K562 (cell line): ENCODE measurements at regions not wholly inside any gene's neighbourhood (a gene's known extent, or its start where the extent isn't known, plus 50 kb on each side); places are given as distances from the start of the nearest gene placed in this dataset.

Source experiments
- ATAC-seq: fragments of 200-7000 bp; cut with Tn5 transposase; 3 replicates; pipeline ENCODE4 v1.9.1; 2020; ENCODE audit warnings: moderate library complexity
- BruUV-seq: library from RNA; stranded (reverse); fragments of 400-500 nt; replicated peaks from 2 replicates; lab custom pipeline; 2021; lab: Mats Ljungman, UMichigan
- CTCF ChIA-PET: fragments of 300-600 bp; formaldehyde crosslinking; extraction: SDS; loops from one replicate; lab custom pipeline; 2021; ENCODE audit warnings: low intra/inter-chr PET ratio; lab: Yijun Ruan, JAX
- POLR2A ChIA-PET: fragments of 300-600, 350-650 bp; sonication (Branson Sonifier 250); formaldehyde crosslinking; extraction: SDS; loops from one replicate; lab custom pipeline; 2021; ENCODE audit warnings: antibody characterized with exemption, inconsistent platforms; lab: Yijun Ruan, JAX
- DNase-seq, 4 experiments: peaks; one replicate each; pipeline versions ENCODE4 v3.0.0 to v3.0.0-alpha.2; 2011 to 2018; ENCODE audit warnings: low spot score in 3 of 4, mixed read lengths in 3 of 4; ENCODE audit errors: extremely low read depth in 1 of 4
- FAIRE-seq: peaks from 2 replicates; lab custom pipeline; 2011; peaks lifted over from hg19 to GRCh38; lab: Jason Lieb, UNC
- H2AFZ ChIP-seq: 2 replicates; pipeline ENCODE4 v1.6.0; 2011; ENCODE audit warnings: low read depth, low read length, control low read depth, inconsistent platforms
- H3K27ac ChIP-seq: fragments of 200-600 bp; 3 replicates; pipeline ENCODE4 v1.8.0; 2011; ENCODE audit warnings: low read depth, mild to moderate bottlenecking, control low read depth, inconsistent platforms, low read length, moderate library complexity, mixed read lengths; ENCODE audit errors: extremely low read depth
- H3K27me3 ChIP-seq, 2 experiments: fragments of 300-600 bp in 1 of 2; 2 replicates in 1 of 2; 3 replicates in 1 of 2; pipeline versions ENCODE4 v1.6.0 to v1.8.0; 2011; ENCODE audit warnings: inconsistent platforms in 2 of 2, low read length in 2 of 2, mild to moderate bottlenecking in 1 of 2, mixed read lengths in 1 of 2, moderate library complexity in 1 of 2; ENCODE audit not compliant: control insufficient read depth in 2 of 2, insufficient read depth in 2 of 2
- H3K36me3 ChIP-seq: fragments of 300-600 bp; 3 replicates; pipeline ENCODE4 v1.8.0; 2011; ENCODE audit warnings: mild to moderate bottlenecking, low read length, inconsistent platforms; ENCODE audit not compliant: control insufficient read depth, insufficient read depth
- H3K4me1 ChIP-seq, 2 experiments: fragments of 200-600 bp in 1 of 2; replicated peaks in 1 of 2; 2 replicates in 1 of 2; 3 replicates in 1 of 2; pipeline versions ENCODE4 v1.5.1 to v1.8.0; 2011; ENCODE audit warnings: inconsistent platforms in 2 of 2, low read length in 2 of 2, mild to moderate bottlenecking in 1 of 2, mixed read lengths in 1 of 2, moderate library complexity in 1 of 2; ENCODE audit not compliant: control insufficient read depth in 2 of 2, insufficient read depth in 2 of 2
- H3K4me2 ChIP-seq: 2 replicates; pipeline ENCODE4 v1.6.1; 2011; ENCODE audit warnings: low read length, control low read depth, inconsistent platforms, mixed read lengths; ENCODE audit not compliant: insufficient read depth
- H3K4me3 ChIP-seq: fragments of 200-600 bp; sonication (generic), shearing (Covaris generic); 2 replicates; pipeline ENCODE4 v1.5.1; 2016; ENCODE audit warnings: control low read depth, inconsistent platforms
- H3K79me2 ChIP-seq: fragments of 200-600 bp; 3 replicates; pipeline ENCODE4 v1.8.0; 2011; ENCODE audit warnings: low read length, inconsistent platforms; ENCODE audit not compliant: control insufficient read depth, insufficient read depth
- H3K9ac ChIP-seq, 2 experiments: 2 replicates each; pipeline versions ENCODE4 v1.6.0 to v1.6.1; 2011; ENCODE audit warnings: low read depth in 2 of 2, low read length in 2 of 2, control low read depth in 1 of 2, inconsistent platforms in 1 of 2, mild to moderate bottlenecking in 1 of 2, mixed read lengths in 1 of 2; ENCODE audit not compliant: insufficient read depth in 1 of 2
- H3K9me1 ChIP-seq: one replicate; pipeline ENCODE4 v1.6.0; 2011; ENCODE audit warnings: inconsistent platforms, mild to moderate bottlenecking, low read length, moderate library complexity; ENCODE audit not compliant: control insufficient read depth, insufficient read depth
- H3K9me3 ChIP-seq: replicated peaks from 2 replicates; pipeline ENCODE4 v1.5.1; 2011; ENCODE audit warnings: low read depth, low read length, inconsistent platforms; ENCODE audit not compliant: control insufficient read depth, insufficient read depth
- H4K20me1 ChIP-seq: replicated peaks from 2 replicates; pipeline ENCODE4 v1.6.1; 2011; ENCODE audit warnings: low read length, inconsistent platforms, mixed read lengths; ENCODE audit not compliant: control insufficient read depth, insufficient read depth
- ADNP ChIP-seq: fragments of 200-800 bp; sonication (Bioruptor generic); IDR thresholded peaks from 2 replicates; pipeline ENCODE4 v1.6.1; 2016; ENCODE audit warnings: missing genetic modification characterization, missing compliant biosample characterization
- DNMT1 ChIP-seq: fragments of 450-650 bp; IDR thresholded peaks from 2 replicates; pipeline ENCODE4 v1.6.1; 2016; ENCODE audit warnings: antibody characterized with exemption, mild to moderate bottlenecking
- FOXM1 ChIP-seq, 2 experiments: fragments of 450-650 bp in 1 of 2; sonication (generic) in 1 of 2; formaldehyde crosslinking in 1 of 2; IDR thresholded peaks; 2 replicates each; pipeline versions ENCODE4 v1.6.1 to v1.9.0; 2017 to 2022; ENCODE audit warnings: low read depth in 2 of 2, mild to moderate bottlenecking in 2 of 2, missing genetic modification reagents in 1 of 2, moderate library complexity in 1 of 2
- HDAC1 ChIP-seq, 2 experiments: fragments of 450-650 bp; IDR thresholded peaks; 2 replicates each; pipeline ENCODE4 v1.6.1; 2016 to 2017; ENCODE audit warnings: inconsistent platforms in 1 of 2, mild to moderate bottlenecking in 1 of 2, moderate library complexity in 1 of 2
- HMBOX1 ChIP-seq: sonication (generic); IDR thresholded peaks from 2 replicates; pipeline ENCODE4 v1.6.1; 2016
- NBN ChIP-seq: fragments of 450-650 bp; IDR thresholded peaks from 2 replicates; pipeline ENCODE4 v1.6.1; 2016; ENCODE audit warnings: low read depth, mild to moderate bottlenecking
- PRMT5 ChIP-seq: sonication (generic); formaldehyde crosslinking; IDR thresholded peaks from 2 replicates; pipeline ENCODE4 v1.5.0; 2020; ENCODE audit warnings: missing genetic modification reagents
- RBBP5 ChIP-seq: fragments of 200-600 bp; sonication (generic); IDR thresholded peaks from 2 replicates; pipeline ENCODE4 v1.6.1; 2012; ENCODE audit warnings: borderline replicate concordance, mild to moderate bottlenecking, low read length, control low read depth, inconsistent platforms; ENCODE audit not compliant: insufficient read depth, poor library complexity, severe bottlenecking
- SMC3 ChIP-seq: conservative IDR thresholded peaks from 2 replicates; pipeline ENCODE4 v1.6.1; 2011; ENCODE audit warnings: low read depth, low read length, improper control_type of control experiment; ENCODE audit not compliant: insufficient read depth
- SNRNP70 ChIP-seq: fragments of 200-400 bp; formaldehyde crosslinking; optimal IDR thresholded peaks from 2 replicates; pipeline ENCODE3; 2017; ENCODE audit warnings: low read depth, low read length
- WGBS: fragments of 100-300 bp; shearing (Covaris generic); methylation state at CpG from one replicate; pipeline ENCODE4 v1.1.6; 2016; ENCODE audit warnings: low coverage, mixed read lengths; ENCODE audit not compliant: insufficient coverage; ENCODE audit errors: missing lambda C conversion rate; 5-methylcytosine and 5-hydroxymethylcytosine counted together
- in situ Hi-C: fragments of 300-500 bp; cut with MboI; formaldehyde crosslinking; loops from 4 replicates; pipeline ENCODE4 v1.15.0; 2018; ENCODE audit warnings: inconsistent platforms, mixed read lengths
- intact Hi-C: fragments of 100-400 bp; cut with micrococcal nuclease; formaldehyde crosslinking; loops from 2 replicates; pipeline ENCODE4 v1.14.2; 2022
- TF ChIP-seq, protein P1 (sequence below), 2 experiments: fragments of 450-650 bp in 1 of 2; sonication (generic) in 1 of 2; formaldehyde crosslinking in 1 of 2; IDR thresholded peaks in 1 of 2; conservative IDR thresholded peaks in 1 of 2; 2 replicates each; pipeline versions ENCODE4 v1.6.1 to v1.8.1; 2016 to 2023; ENCODE audit warnings: mild to moderate bottlenecking in 2 of 2, moderate library complexity in 2 of 2, inconsistent platforms in 1 of 2, missing genetic modification reagents in 1 of 2

GRCh38 chr6:26271668-26272024 is 93.4 kb upstream of the BTN3A2 start:
- no peak overlapping the region for H2AFZ ChIP-seq
- H3K4me1 ChIP-seq: peaks cover 0 to 5% of the 10 kb centered on the region in 2 experiments; a peak in 3 of 5 replicates
- H3K36me3 ChIP-seq: no peaks in the 10 kb centered on the region
- no peak overlapping the region for H3K9ac ChIP-seq
- H3K27ac ChIP-seq: no peak overlapping the region
- no peaks in the 10 kb centered on the region for H4K20me1 ChIP-seq
- no TSS peak for BruUV-seq
- intact Hi-C loops: no loop called here
- in situ Hi-C loops: no loop called here
- WGBS: 68% methylated on average over 9 of the region's 9 CpGs
- ChIA-PET CTCF (no interaction called here), POLR2A (interaction anchor here (2.4 kb wide), 1 partner anchor 12 kb away, joined by 13 read pairs; a partner anchor contains a TSS)
- DNase-seq (no peak), FAIRE-seq (no peak), ATAC-seq (no peak)
- no peaks in the 10 kb centered on the region for H3K27me3 ChIP-seq
- TF ChIP-seq FOXM1 (IDR thresholded peaks at IDR 0.05; ENCODE audit: low read depth): 0 out of 2 replicates have a peak, but pooled peaks have one; percentile 2
- TF ChIP-seq FOXM1 (CRISPR knock-in tag; IDR thresholded peaks at IDR 0.05; ENCODE audit: low read depth): no peak
- TF ChIP-seq NBN: no peak
- TF ChIP-seq RBBP5: no peak
- TF ChIP-seq, all 486 proteins: peak for 1
- Histone ChIP-seq H3K79me2 (no peaks in the 10 kb centered on the region), H3K4me3 (no peak overlapping the region), H3K4me2 (no peak overlapping the region), H3K9me1 (no peaks in the 10 kb centered on the region), H3K9me3 (peaks cover 4% of the 10 kb centered on the region; the same call in 1 of the 2 replicates)

GRCh38 chr6:26272171-26272637 is 92.8 kb upstream of the BTN3A2 start:
- Histone ChIP-seq H3K9me3 (peaks cover 4% of the 10 kb centered on the region; the same call in 1 of the 2 replicates), H3K27me3 (no peaks in the 10 kb centered on the region), H3K4me2 (no peak overlapping the region), H3K4me1 (peaks cover 0 to 3% of the 10 kb centered on the region in 2 experiments; a peak in 1 of 5 replicates), H4K20me1 (no peaks in the 10 kb centered on the region), H3K9me1 (no peaks in the 10 kb centered on the region), H3K36me3 (no peaks in the 10 kb centered on the region), H3K9ac (no peak overlapping the region), H3K79me2 (no peaks in the 10 kb centered on the region), H3K27ac (no peak overlapping the region), H2AFZ (no peak overlapping the region), H3K4me3 (no peak overlapping the region)
- in situ Hi-C loops: no loop called here
- 92% methylated on average over 27 of the region's 31 CpGs for WGBS
- ChIA-PET POLR2A (interaction anchor here (0.5 to 7.2 kb wide), 4 partner anchors 12 to 57 kb away, joined by 3 to 57 read pairs (median 30); a partner anchor contains a TSS), CTCF (no interaction called here)
- DNase-seq (no peak), ATAC-seq (no peak), FAIRE-seq (no peak)
- intact Hi-C loops: no loop called here
- no TSS peak for BruUV-seq
- TF ChIP-seq HMBOX1: no peak
- no peak for TF ChIP-seq PRMT5
- TF ChIP-seq HDAC1 (IDR thresholded peaks at IDR 0.05): no peak
- no peak for TF ChIP-seq SNRNP70
- no peak for TF ChIP-seq ADNP (tag)
- TF ChIP-seq, protein P1, sequence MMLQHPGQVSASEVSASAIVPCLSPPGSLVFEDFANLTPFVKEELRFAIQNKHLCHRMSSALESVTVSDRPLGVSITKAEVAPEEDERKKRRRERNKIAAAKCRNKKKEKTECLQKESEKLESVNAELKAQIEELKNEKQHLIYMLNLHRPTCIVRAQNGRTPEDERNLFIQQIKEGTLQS (IDR thresholded peaks at IDR 0.05): peak; percentile 43; the same call in 1 of the 2 replicates
- TF ChIP-seq, protein P1 (CRISPR knock-in tag; conservative IDR thresholded peaks at IDR 0.05): no peak
- TF ChIP-seq DNMT1: no peak
- no peak for TF ChIP-seq SMC3
